ENCODE measurements at regions not wholly inside any gene's neighbourhood (a gene's known extent, or its start where the extent isn't known, plus 50 kb on each side); places are given as distances from the start of the nearest gene placed in this dataset.

DNA sequence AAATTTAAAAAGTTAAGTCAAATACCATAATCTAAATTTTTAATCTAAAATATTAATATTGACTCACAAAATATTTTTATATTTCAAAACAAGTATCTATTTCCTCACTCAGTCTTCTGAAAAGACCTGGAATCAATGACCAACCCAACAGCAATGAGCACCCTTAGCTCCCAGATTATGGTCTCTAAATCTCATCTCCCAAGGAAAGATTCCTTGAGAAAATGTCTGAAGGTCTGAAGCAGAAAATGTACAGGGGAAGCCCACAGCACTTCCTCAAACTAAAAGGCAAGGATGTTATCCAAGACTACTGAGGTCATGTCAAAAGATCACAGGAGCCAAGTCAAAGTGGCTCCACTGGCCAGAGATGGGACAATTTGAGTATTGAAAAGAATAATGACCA is 51.0 kb upstream of the SLCO2A1 start:
- no peak overlapping the region for H3K4me3 ChIP-seq (ENCODE audit: low read depth, low read length)
- TF ChIP-seq, protein P1, sequence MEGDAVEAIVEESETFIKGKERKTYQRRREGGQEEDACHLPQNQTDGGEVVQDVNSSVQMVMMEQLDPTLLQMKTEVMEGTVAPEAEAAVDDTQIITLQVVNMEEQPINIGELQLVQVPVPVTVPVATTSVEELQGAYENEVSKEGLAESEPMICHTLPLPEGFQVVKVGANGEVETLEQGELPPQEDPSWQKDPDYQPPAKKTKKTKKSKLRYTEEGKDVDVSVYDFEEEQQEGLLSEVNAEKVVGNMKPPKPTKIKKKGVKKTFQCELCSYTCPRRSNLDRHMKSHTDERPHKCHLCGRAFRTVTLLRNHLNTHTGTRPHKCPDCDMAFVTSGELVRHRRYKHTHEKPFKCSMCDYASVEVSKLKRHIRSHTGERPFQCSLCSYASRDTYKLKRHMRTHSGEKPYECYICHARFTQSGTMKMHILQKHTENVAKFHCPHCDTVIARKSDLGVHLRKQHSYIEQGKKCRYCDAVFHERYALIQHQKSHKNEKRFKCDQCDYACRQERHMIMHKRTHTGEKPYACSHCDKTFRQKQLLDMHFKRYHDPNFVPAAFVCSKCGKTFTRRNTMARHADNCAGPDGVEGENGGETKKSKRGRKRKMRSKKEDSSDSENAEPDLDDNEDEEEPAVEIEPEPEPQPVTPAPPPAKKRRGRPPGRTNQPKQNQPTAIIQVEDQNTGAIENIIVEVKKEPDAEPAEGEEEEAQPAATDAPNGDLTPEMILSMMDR (IDR thresholded peaks at IDR 0.05; ENCODE audit: insufficient read depth, low read length) = no peak
- DNase-seq (ENCODE audit: low read depth) = no peak

DNA sequence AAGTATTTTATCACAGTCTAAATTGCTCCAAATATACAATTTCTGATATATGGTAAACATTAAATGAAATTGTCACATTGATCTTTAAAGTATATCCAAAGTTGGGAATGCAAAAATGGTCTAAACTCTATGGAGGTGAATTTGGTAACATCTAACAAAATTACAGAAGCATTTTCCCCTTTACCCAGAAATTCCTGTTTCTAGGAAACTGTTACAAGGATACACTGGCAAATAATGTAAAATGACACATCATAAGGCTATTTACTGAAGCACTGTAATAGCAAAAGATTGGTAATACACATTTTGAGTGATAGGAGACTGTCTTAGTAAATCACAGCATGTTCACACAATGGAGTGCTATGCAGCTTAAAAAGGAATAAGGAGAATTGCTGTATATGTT is 50.0 kb upstream of the SLCO2A1 start:
- no peak for DNase-seq (ENCODE audit: low read depth)
- TF ChIP-seq, protein P1 (IDR thresholded peaks at IDR 0.05; ENCODE audit: insufficient read depth, low read length) = no peak
- H3K4me3 ChIP-seq (ENCODE audit: low read depth, low read length) = no peak overlapping the region
